H1 (cell line): ENCODE measurements at regions not wholly inside any gene's neighbourhood (a gene's known extent, or its start where the extent isn't known, plus 50 kb on each side); places are given as distances from the start of the nearest gene placed in this dataset.
"Not testable (repeated sequence)": the region's sequence is repeated elsewhere in the genome, so short reads cannot be mapped to it uniquely, and the experiment has no call there.

Experiments
- CTCF ChIA-PET: fragments of 300-600 bp; sonication (Branson Sonifier 250); formaldehyde crosslinking; loops from one replicate; lab custom pipeline; 2021; ENCODE audit not compliant: partially characterized antibody; lab: Charles Lee
- POLR2A ChIA-PET: fragments of 300-600 bp; sonication (Branson Sonifier 250); formaldehyde crosslinking; loops from one replicate; lab custom pipeline; 2021; ENCODE audit warnings: inconsistent platforms; ENCODE audit not compliant: partially characterized antibody; lab: Charles Lee
- DNase-seq, 2 experiments: peaks; one replicate each; pipeline versions ENCODE4 v3.0.0 to v3.0.0-alpha.2; 2010 to 2022; ENCODE audit warnings: low spot score in 2 of 2, low read depth in 1 of 2, mixed read lengths in 1 of 2
- FAIRE-seq: peaks from 2 replicates; lab custom pipeline; 2011; peaks lifted over from hg19 to GRCh38; lab: Jason Lieb, UNC
- H2AFZ ChIP-seq: 2 replicates; pipeline ENCODE4 v1.8.1; 2012; ENCODE audit warnings: low read length, inconsistent platforms
- H2AK5ac ChIP-seq: 2 replicates; pipeline ENCODE4 v1.6.1; 2013; ENCODE audit warnings: low read depth, low read length
- H2BK120ac ChIP-seq: replicated peaks from 2 replicates; pipeline ENCODE3; 2013; ENCODE audit warnings: low read depth, low read length, inconsistent platforms
- H2BK12ac ChIP-seq: 2 replicates; pipeline ENCODE4 v1.6.1; 2013; ENCODE audit warnings: low read depth, low read length
- H2BK15ac ChIP-seq: 2 replicates; pipeline ENCODE4 v1.6.1; 2013; ENCODE audit warnings: low read length
- H2BK20ac ChIP-seq: 2 replicates; pipeline ENCODE4 v1.6.1; 2013; ENCODE audit warnings: low read length
- H2BK5ac ChIP-seq: 2 replicates; pipeline ENCODE4 v1.6.1; 2013; ENCODE audit warnings: low read depth, low read length
- H3K14ac ChIP-seq: 2 replicates; pipeline ENCODE4 v1.6.1; 2013; ENCODE audit warnings: inconsistent platforms; ENCODE audit not compliant: insufficient read length
- H3K18ac ChIP-seq: 2 replicates; pipeline ENCODE4 v1.6.1; 2013; ENCODE audit warnings: low read length; ENCODE audit errors: extremely low read depth
- H3K23ac ChIP-seq: 2 replicates; pipeline ENCODE4 v1.6.1; 2013; ENCODE audit warnings: inconsistent platforms; ENCODE audit not compliant: insufficient read length
- H3K23me2 ChIP-seq: 2 replicates; pipeline ENCODE4 v1.6.1; 2013; ENCODE audit warnings: low read depth, low read length
- H3K27ac ChIP-seq: 2 replicates; pipeline ENCODE4 v1.6.1; 2011; ENCODE audit warnings: low read depth, low read length, inconsistent platforms
- H3K27me3 ChIP-seq, 4 experiments: replicated peaks in 1 of 4; 1 replicate in 1 of 4; 2 replicates in 3 of 4; pipeline versions ENCODE4 v1.6.1 to v1.8.1; 2011 to 2013; ENCODE audit warnings: low read length in 3 of 4, mild to moderate bottlenecking in 3 of 4, inconsistent platforms in 2 of 4, mixed read lengths in 2 of 4, moderate library complexity in 1 of 4; ENCODE audit not compliant: control insufficient read depth in 3 of 4, insufficient read depth in 3 of 4; ENCODE audit errors: extremely low read depth in 1 of 4
- H3K36me3 ChIP-seq, 4 experiments: 2 replicates each; pipeline versions ENCODE4 v1.6.1 to v1.8.1; 2011 to 2013; ENCODE audit warnings: mild to moderate bottlenecking in 4 of 4, low read length in 3 of 4, moderate library complexity in 2 of 4, control low read depth in 1 of 4, inconsistent platforms in 1 of 4; ENCODE audit not compliant: insufficient read depth in 4 of 4, control insufficient read depth in 2 of 4
- H3K4ac ChIP-seq: replicated peaks from 2 replicates; pipeline ENCODE3; 2013; ENCODE audit warnings: low read length, low read depth, mixed read lengths, inconsistent platforms; ENCODE audit not compliant: insufficient read length
- H3K4me1 ChIP-seq, 4 experiments: replicated peaks in 1 of 4; 1 replicate in 1 of 4; 2 replicates in 3 of 4; pipeline versions ENCODE4 v1.6.1 to v1.8.1; 2011 to 2013; ENCODE audit warnings: low read length in 3 of 4, inconsistent platforms in 2 of 4, mixed read lengths in 1 of 4; ENCODE audit not compliant: insufficient read depth in 4 of 4, control insufficient read depth in 3 of 4
- H3K4me2 ChIP-seq, 2 experiments: 2 replicates each; pipeline versions ENCODE4 v1.6.1 to v1.8.1; 2011 to 2013; ENCODE audit warnings: low read depth in 2 of 2, low read length in 2 of 2, control low read depth in 1 of 2, inconsistent platforms in 1 of 2, mild to moderate bottlenecking in 1 of 2; ENCODE audit not compliant: insufficient read depth in 1 of 2
- H3K4me3 ChIP-seq, 4 experiments: fragments of 200-600, 300-600 bp in 1 of 4; sonication (generic), shearing (Covaris generic), sonication (Bioruptor Twin) in 1 of 4; 2 replicates each; pipeline versions ENCODE4 v1.5.1 to v1.8.1; 2011 to 2016; ENCODE audit warnings: low read length in 4 of 4, low read depth in 3 of 4, control low read depth in 2 of 4, inconsistent platforms in 2 of 4, mild to moderate bottlenecking in 2 of 4, mixed read lengths in 1 of 4, moderate library complexity in 1 of 4; ENCODE audit not compliant: insufficient read depth in 2 of 4; ENCODE audit errors: extremely low read depth in 1 of 4
- H3K56ac ChIP-seq: replicated peaks from 2 replicates; pipeline ENCODE3; 2013; ENCODE audit warnings: low read depth, mild to moderate bottlenecking, mixed read lengths, low read length, inconsistent platforms; ENCODE audit not compliant: insufficient read length
- H3K79me1 ChIP-seq: 2 replicates; pipeline ENCODE4 v1.6.1; 2013; ENCODE audit warnings: low read depth, low read length, control low read depth
- H3K79me2 ChIP-seq, 2 experiments: 2 replicates each; pipeline versions ENCODE4 v1.6.1 to v1.8.1; 2012 to 2013; ENCODE audit warnings: low read length in 2 of 2, mild to moderate bottlenecking in 2 of 2, inconsistent platforms in 1 of 2; ENCODE audit not compliant: insufficient read depth in 2 of 2, control insufficient read depth in 1 of 2
- H3K9ac ChIP-seq, 4 experiments: replicated peaks in 1 of 4; 1 replicate in 1 of 4; 2 replicates in 3 of 4; pipeline versions ENCODE4 v1.6.1 to v1.8.1; 2011 to 2013; ENCODE audit warnings: low read depth in 3 of 4, low read length in 3 of 4, control low read depth in 2 of 4, mild to moderate bottlenecking in 2 of 4, moderate library complexity in 2 of 4, inconsistent platforms in 1 of 4; ENCODE audit errors: extremely low read depth in 1 of 4
- H3K9me3 ChIP-seq, 2 experiments: 2 replicates each; pipeline versions ENCODE4 v1.6.1 to v1.8.1; 2012 to 2013; ENCODE audit warnings: mild to moderate bottlenecking in 2 of 2, moderate library complexity in 2 of 2, control low read depth in 1 of 2, inconsistent platforms in 1 of 2, low read depth in 1 of 2, low read length in 1 of 2, mixed read lengths in 1 of 2; ENCODE audit not compliant: insufficient read depth in 2 of 2
- H4K20me1 ChIP-seq, 2 experiments: replicated peaks in 1 of 2; 2 replicates each; pipeline versions ENCODE3 to v1.8.1; 2011 to 2013; ENCODE audit warnings: inconsistent platforms in 2 of 2, low read length in 2 of 2, mild to moderate bottlenecking in 1 of 2; ENCODE audit not compliant: insufficient read depth in 2 of 2, control insufficient read depth in 1 of 2
- H4K5ac ChIP-seq: 2 replicates; pipeline ENCODE4 v1.6.1; 2013; ENCODE audit warnings: low read length, low read depth, mixed read lengths, inconsistent platforms; ENCODE audit not compliant: insufficient read length
- H4K8ac ChIP-seq: 2 replicates; pipeline ENCODE4 v1.8.0; 2013; ENCODE audit warnings: mild to moderate bottlenecking, moderate library complexity, low read length, inconsistent platforms; ENCODE audit not compliant: insufficient read depth; ENCODE audit errors: extremely low read depth
- H4K91ac ChIP-seq: replicated peaks from 2 replicates; pipeline ENCODE3; 2013; ENCODE audit warnings: low read length, mixed read lengths, inconsistent platforms; ENCODE audit not compliant: insufficient read length
- WGBS, 2 experiments: shearing (Covaris generic) in 1 of 2; methylation state at CpG; one replicate each; pipeline versions ENCODE4 v1.1.6 to v1.1.7; 2013 to 2015; ENCODE audit warnings: low lambda C conversion rate in 2 of 2, mixed read lengths in 2 of 2, inconsistent platforms in 1 of 2, low coverage in 1 of 2, missing lambda C conversion rate in 1 of 2; ENCODE audit not compliant: insufficient replicate concordance in 2 of 2, insufficient coverage in 1 of 2, insufficient read length in 1 of 2; ENCODE audit errors: extremely low coverage in 1 of 2, missing lambda C conversion rate in 1 of 2; 5-methylcytosine and 5-hydroxymethylcytosine counted together

GRCh38 chr18:47690778-47691177, 239.7 kb downstream of the SMAD2 start:
- H3K36me3 ChIP-seq, H2AK5ac ChIP-seq, H3K14ac ChIP-seq, H2BK5ac ChIP-seq, H3K56ac ChIP-seq, H3K79me2 ChIP-seq, H3K4me2 ChIP-seq, H4K8ac ChIP-seq, H3K23ac ChIP-seq, H4K5ac ChIP-seq, H3K9ac ChIP-seq, H3K4me3 ChIP-seq, FAIRE-seq, H3K9me3 ChIP-seq, H2BK12ac ChIP-seq, DNase-seq, H3K18ac ChIP-seq, H3K23me2 ChIP-seq, H4K20me1 ChIP-seq, H3K79me1 ChIP-seq, H2BK120ac ChIP-seq, POLR2A ChIA-PET, H2BK15ac ChIP-seq, H4K91ac ChIP-seq, H3K27ac ChIP-seq, H3K27me3 ChIP-seq, H3K4ac ChIP-seq, H2BK20ac ChIP-seq, H2AFZ ChIP-seq: not testable (repeated sequence)
- 82% methylated on average over 3 of the region's 3 CpGs; no CpG with 5 or more reads in 1 of the 2 experiments for WGBS, 2 experiments
- CTCF ChIA-PET, result interaction anchor here (1.5 kb wide), 1 partner anchor 188 kb away, joined by 5 read pairs; no protein-coding TSS in a partner anchor
- H3K4me1 ChIP-seq, result peaks cover 0 to 11% (median 1%) of the 10 kb centered on the region in 4 experiments; a peak in 3 of 7 replicates
